Ovary (tissue), 7 donors: ENCODE measurements at regions not wholly inside any gene's neighbourhood (a gene's known extent, or its start where the extent isn't known, plus 50 kb on each side); places are given as distances from the start of the nearest gene placed in this dataset.

Experiments used
- DNase-seq, 5 donors: peaks; one replicate each; pipeline ENCODE4 v3.0.0-alpha.2; 2019 to 2020
- H3K27ac ChIP-seq, 2 donors: fragments of 200-600 bp; one replicate each; pipeline versions ENCODE4 v1.5.1 to v1.8.0; 2019 to 2022
- H3K27me3 ChIP-seq: fragments of 200-600 bp; one replicate; pipeline ENCODE4 v1.8.0; 2022
- H3K36me3 ChIP-seq: fragments of 200-600 bp; sonication (generic); one replicate; pipeline ENCODE4 v1.5.1; 2019
- H3K4me1 ChIP-seq: one replicate; pipeline ENCODE4 v1.8.1; 2013; ENCODE audit warnings: mild to moderate bottlenecking, moderate library complexity; ENCODE audit not compliant: insufficient read depth
- H3K4me3 ChIP-seq: fragments of 200-600 bp; sonication (generic); one replicate; pipeline ENCODE4 v1.5.1; 2017
- H3K9me3 ChIP-seq, 2 donors: fragments of 200-600 bp in 1 of 2; sonication (generic) in 1 of 2; one replicate each; pipeline versions ENCODE4 v1.5.1 to v1.8.1; 2013 to 2019; ENCODE audit warnings: mild to moderate bottlenecking in 1 of 2, moderate library complexity in 1 of 2
- CTCF ChIP-seq, 3 donors: fragments of 450-650 bp in 2 of 3; fragments of 200-600 bp in 1 of 3; IDR thresholded peaks; one replicate each; pipeline versions ENCODE4 v1.5.1 to v1.8.0; 2016 to 2022; ENCODE audit warnings: antibody characterized with exemption in 3 of 3, mild to moderate bottlenecking in 1 of 3
- EP300 ChIP-seq: sonication (generic); formaldehyde crosslinking; IDR thresholded peaks from one replicate; pipeline ENCODE4 v1.6.1; 2017; ENCODE audit warnings: antibody characterized with exemption
- POLR2A ChIP-seq: fragments of 450-650 bp; IDR thresholded peaks from one replicate; pipeline ENCODE4 v1.6.1; 2017; ENCODE audit warnings: antibody characterized with exemption, mild to moderate bottlenecking, moderate library complexity
- WGBS, 3 donors: extraction: QIAGEN DNeasy Blood & Tissue Kit in 1 of 3; methylation state at CpG; one replicate each; pipeline versions ENCODE4 v1.1.5 to v1.1.7; 2013 to 2017; 5-methylcytosine and 5-hydroxymethylcytosine counted together
- intact Hi-C, 4 donors: fragments of 100-400 bp; cut with DNase I; formaldehyde crosslinking; loops; one replicate each; pipeline versions ENCODE4 v1.11.0 to v1.15.1; 2022 to 2023
- donor health status: DM: no; HTN: no; CAD: no; lungs with moderate emphysema.
- donor health status: DM: no; HTN: no; CAD: no.
- donor health status: Bipolar disorder and iron deficiency.
- donor health status: DM: no; HTN: no; CAD: no.
- donor health status: DM: yes; HTN: yes; CAD: no.

DNA sequence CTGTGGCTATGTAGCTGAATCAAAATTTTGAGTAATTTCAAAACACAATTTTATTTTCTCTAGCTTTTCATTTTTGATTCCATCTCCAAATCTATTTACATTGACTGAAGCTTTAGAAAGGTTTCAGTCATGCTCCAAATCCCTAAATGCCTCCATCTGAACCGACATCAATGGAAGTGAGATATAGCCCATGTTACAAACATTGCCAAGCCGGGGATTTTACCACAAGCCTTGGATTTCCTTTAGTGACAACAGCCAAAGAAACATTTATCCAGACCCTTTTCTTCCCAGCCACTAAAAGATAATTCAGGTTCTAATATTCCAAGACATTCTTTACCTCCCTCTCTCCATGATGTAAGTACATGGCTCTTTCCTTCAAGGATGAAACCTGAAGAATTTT is 1087.7 kb upstream of the SEMA6A start:
- intact Hi-C loops: no loop called here
- TF ChIP-seq CTCF (IDR thresholded peaks at IDR 0.05) (no peak), POLR2A (no peak), EP300 (no peak)
- Histone ChIP-seq H3K9me3 (no peaks in the 10 kb centered on the region), H3K4me3 (no peak overlapping the region), H3K36me3 (no peaks in the 10 kb centered on the region), H3K27me3 (no peaks in the 10 kb centered on the region), H3K27ac (no peak overlapping the region), H3K4me1 (no peaks in the 10 kb centered on the region)
- 89 to 90% (median 90%) methylated on average over 2 of the region's 2 CpGs for WGBS, 3 donors
- no peak for DNase-seq

GRCh38 chr5:117657541-117657940 is 1082.9 kb upstream of the SEMA6A start:
- no peaks in the 10 kb centered on the region for H3K27me3 ChIP-seq
- 55 to 57% (median 55%) methylated on average over 1 of the region's 1 CpG for WGBS, 3 donors

DNA sequence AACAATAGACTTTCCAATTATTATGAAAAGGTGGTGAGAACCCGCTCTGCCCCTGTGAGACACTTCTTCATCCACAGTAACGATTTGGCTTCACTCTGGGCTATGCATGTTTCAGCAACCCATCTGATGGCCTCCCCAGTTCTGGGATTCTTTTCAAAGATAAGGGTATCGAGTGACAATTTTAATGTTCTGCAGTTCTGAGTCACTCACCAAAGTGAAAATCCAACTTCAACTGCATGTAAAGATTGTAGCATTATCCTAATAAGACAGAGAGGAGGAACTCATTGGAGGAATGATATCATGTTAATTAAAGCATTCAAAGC is 1078.3 kb upstream of the SEMA6A start:
- intact Hi-C loops: no loop called here
- no peaks in the 10 kb centered on the region for H3K36me3 ChIP-seq
- H3K4me1 ChIP-seq: no peaks in the 10 kb centered on the region
- DNase-seq: no peak
- H3K27ac ChIP-seq: no peak overlapping the region
- no peak overlapping the region for H3K4me3 ChIP-seq
- TF ChIP-seq POLR2A (no peak), EP300 (no peak), CTCF (IDR thresholded peaks at IDR 0.05) (no peak)
- no peaks in the 10 kb centered on the region for H3K9me3 ChIP-seq
- H3K27me3 ChIP-seq: no peaks in the 10 kb centered on the region
- WGBS, 3 donors: 90 to 91% (median 90%) methylated on average over 3 of the region's 3 CpGs

More at GRCh38 chr5:117657541-117657940, 1082.9 kb upstream of the SEMA6A start:
- intact Hi-C loops: no loop called here
- Histone ChIP-seq H3K4me3 (no peak overlapping the region), H3K27ac (no peak overlapping the region), H3K9me3 (no peaks in the 10 kb centered on the region), H3K36me3 (no peaks in the 10 kb centered on the region), H3K4me1 (no peaks in the 10 kb centered on the region)
- TF ChIP-seq POLR2A (no peak), EP300 (no peak), CTCF (IDR thresholded peaks at IDR 0.05) (no peak)
- no peak for DNase-seq

- Histone ChIP-seq H3K9me3 (no peaks in the 10 kb centered on the region), H3K4me1 (no peaks in the 10 kb centered on the region), H3K4me3 (no peak overlapping the region), H3K36me3 (no peaks in the 10 kb centered on the region), H3K27ac (no peak overlapping the region), H3K27me3 (no peaks in the 10 kb centered on the region)
- WGBS, 3 donors: 44 to 50% (median 48%) methylated on average over 4 of the region's 4 CpGs
- DNase-seq: no peak
- TF ChIP-seq POLR2A: no peak
- TF ChIP-seq EP300: no peak
- TF ChIP-seq CTCF (IDR thresholded peaks at IDR 0.05): no peak
- intact Hi-C loops: no loop called here
Observed at GRCh38 chr5:117652036-117652957, 1077.7 kb upstream of the SEMA6A start.
